GM21529 (cell line): ENCODE measurements at regions not wholly inside any gene's neighbourhood (a gene's known extent, or its start where the extent isn't known, plus 50 kb on each side); places are given as distances from the start of the nearest gene placed in this dataset.
A peak's percentile ranks its signal among the peaks of the same experiment; 100 is the strongest.
"Not testable (repeated sequence)": the region's sequence is repeated elsewhere in the genome, so short reads cannot be mapped to it uniquely, and the experiment has no call there.

Experiments used
- ATAC-seq: cut with Tn5 transposase; IDR thresholded peaks from one replicate; pipeline ENCODE4 v1.9.1; 2021; ENCODE audit not compliant: unreplicated experiment

DNA sequence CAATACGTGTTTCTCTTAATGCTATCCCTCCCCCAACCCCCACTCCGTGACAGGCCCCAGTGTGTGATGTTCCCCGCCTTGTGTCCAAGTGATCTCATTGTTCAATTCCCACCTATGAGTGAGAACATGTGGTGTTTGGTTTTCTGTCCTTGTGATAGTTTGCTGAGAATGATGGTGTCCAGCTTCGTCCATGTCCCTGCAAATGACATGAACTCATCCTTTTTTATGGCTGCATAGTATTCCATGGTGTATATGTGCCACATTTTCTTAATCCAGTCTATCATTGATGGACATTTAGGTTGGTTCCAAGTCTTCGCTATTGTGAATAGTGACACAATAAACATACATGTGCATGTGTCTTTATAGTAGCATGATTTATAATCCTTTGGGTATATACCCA, 52.5 kb downstream of the KIAA0408 start:
- not testable (repeated sequence) for ATAC-seq

DNA sequence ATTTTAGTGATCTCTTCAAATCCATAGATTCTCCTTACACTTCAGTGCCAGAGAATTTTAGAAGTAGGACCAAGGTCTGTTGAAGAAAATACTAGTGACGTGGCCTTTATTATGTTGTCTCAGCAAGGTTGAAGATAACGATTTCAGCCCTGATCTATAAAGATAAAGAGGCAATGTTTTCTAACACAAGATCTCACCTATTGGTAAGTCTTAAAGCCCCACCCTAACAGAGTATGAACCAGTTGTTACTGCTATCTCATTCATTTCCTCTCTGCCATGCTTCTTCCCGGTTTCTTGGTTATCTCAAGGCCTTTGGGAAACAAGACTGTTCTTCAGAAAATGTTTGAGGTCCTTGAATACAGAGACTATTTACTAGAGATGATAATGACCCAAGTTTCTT, 53.1 kb downstream of the KIAA0408 start:
- ATAC-seq, result no peak

DNA sequence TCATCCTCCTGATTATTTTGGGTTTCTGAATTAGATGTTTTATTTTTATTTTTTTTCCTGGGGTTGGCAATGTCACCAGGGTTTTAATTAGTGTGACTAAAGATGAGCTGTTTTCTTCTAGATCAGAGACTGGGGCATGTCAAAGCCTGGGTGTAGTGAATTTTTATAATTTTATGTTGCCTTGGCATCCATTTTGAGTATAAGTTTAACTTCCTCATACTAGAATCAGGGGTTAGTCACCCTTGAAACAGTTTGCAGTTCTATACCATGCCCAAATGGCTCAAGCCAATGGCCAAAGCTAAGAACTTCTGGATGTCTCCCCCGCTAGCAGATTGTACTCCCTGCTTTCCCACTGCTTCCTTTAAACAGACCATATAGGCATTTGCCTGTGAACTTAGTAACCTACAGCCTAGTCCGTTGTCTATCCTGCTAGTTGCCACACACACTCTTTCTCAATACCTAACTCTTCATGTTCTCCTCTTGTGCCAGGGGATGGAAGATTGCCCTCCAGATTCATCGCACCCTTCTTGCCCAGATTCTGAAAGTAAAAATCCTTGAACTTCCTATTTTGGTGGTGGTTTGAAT, 54.5 kb downstream of the KIAA0408 start:
- no peak for ATAC-seq

DNA sequence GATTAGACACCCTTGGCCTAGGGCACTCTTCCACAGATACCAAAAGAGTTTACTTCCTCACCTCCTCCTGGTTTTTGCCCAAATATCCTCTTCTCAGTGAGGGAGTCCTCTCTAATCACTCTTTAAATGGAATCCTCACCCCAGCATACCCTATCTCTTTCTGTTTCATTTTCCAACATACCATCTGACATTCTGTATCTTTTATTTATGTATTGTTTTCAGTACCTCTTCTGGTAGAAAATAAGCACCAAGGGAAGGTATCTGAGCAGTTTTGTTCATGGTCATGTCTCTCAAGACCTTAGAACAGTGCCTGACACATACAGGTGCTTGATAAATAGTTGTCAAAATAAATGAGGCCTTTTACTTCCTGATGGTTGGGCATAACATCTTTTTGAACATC, 55.1 kb downstream of the KIAA0408 start:
- peak; percentile 76 for ATAC-seq

DNA sequence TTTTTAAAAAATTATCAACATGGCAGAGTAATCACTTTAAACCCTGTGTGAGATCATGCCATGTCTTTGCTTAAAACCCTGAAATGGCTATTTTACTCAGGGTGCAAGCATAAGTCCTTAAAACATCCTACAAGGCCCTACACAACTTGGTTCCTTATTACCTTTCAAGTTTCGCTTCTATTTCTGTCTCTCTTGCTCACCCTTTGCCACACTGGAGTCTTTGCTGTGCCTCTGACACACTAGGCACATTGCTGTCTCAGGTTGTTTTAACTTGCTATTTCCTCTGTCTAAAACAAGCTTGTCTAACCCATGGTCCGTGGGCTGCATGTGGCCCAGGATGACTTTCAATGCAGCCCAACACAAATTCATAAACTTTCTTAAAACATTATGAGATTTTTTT, 55.6 kb downstream of the KIAA0408 start:
- peak; percentile 83 for ATAC-seq

DNA sequence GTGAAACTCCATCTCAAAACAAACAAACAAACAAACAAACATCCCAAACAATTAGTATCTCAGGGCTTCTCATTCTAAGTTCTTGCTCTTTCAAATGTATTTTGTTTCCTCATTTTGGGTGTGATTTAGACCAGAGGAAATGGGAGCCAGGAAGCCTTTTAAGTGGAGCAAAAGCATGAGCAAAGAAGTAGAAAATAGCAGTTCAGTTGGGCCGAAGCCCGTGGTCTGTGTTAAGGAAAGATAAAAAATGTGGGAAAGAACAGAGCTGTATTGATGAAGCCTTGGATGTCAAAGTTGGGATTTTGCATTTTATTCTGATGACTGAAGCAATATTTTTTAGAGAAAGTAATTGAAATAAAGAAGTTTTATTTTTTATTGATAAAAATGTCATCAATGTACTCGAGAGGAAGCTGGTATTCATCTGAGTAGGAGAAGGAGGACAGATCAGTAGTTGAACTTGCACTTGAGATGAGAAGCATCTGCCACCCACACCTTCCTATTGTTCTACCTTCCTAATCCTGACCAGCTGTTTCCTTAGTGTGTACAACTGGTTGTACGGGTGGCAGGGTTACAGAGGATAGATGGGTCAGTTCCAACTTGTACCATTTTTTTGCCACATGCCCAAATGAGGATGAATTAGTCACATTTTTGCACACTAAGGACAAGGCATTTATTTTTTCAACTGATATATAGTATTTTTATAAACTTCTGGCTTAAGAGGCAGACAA, 56.1 kb downstream of the KIAA0408 start:
- ATAC-seq, result peak; percentile 37

DNA sequence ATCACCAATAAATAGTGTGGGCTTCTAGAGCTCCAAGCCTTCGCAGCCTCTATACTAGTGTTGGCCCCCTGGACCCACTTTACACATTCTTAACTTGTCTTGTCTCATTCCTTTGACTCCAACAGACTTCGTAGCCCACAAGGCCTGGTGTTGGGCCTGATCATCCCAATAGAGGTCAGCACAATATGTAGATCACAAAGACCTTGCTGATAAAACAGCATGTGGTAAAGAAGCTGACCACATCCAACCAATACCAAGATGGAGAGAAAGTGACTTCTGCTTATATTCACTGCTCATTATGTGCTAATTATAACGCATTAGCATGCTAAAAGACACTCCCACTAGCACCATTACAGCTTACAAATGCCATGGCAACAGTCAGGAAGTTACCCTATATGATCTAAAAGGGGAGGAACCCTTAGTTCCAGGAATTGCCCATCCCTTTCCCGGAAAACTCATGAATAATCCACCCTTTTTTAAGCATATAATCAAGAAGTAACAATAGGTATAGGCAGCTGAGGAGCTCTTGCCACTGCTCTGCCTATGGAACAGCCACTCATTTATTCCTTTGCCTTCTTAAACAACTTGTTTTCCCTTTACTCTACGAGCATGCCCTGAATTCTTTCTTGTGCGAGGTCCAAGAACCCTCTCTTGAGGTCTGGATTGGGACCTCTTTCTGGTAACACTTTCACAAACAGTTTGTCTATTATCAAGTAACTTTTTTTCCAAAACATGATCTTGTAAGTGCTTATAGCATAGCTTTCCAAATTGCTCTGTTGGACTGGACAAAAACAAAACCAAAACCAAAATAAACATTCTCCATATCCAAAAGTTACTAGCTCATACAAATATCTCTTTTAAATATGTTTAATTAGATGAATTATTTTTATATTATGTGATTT, 54.6 kb upstream of the ECHDC1 start:
- ATAC-seq, result no peak

DNA sequence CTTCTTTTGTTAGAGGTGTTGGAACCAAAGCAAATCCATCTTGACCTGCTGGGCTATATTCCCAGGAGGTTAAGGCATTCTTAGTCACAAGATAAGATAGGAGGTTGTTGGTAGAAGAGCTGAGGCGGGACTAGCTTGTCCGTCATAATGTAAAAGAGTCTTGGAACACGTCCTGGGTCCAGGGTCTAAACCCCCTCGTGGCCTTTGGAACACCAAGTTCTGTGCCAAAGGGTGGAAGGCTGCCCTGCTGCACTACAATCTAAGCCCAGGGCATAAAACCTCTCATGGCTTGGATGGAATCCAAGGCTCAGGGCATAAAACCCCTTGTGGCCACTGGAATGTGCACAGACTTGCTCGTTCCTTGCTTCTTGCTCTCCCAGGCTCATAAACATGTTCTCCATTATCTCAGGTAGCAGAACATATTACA, 53.8 kb upstream of the ECHDC1 start:
- ATAC-seq, result not testable (repeated sequence)
